GM19395 (cell line): ENCODE measurements at regions not wholly inside any gene's neighbourhood (a gene's known extent, or its start where the extent isn't known, plus 50 kb on each side); places are given as distances from the start of the nearest gene placed in this dataset.

Experiments
- ATAC-seq: cut with Tn5 transposase; IDR thresholded peaks from one replicate; pipeline ENCODE4 v1.9.1; 2021; ENCODE audit warnings: mild to moderate bottlenecking, moderate library complexity; ENCODE audit not compliant: unreplicated experiment

DNA sequence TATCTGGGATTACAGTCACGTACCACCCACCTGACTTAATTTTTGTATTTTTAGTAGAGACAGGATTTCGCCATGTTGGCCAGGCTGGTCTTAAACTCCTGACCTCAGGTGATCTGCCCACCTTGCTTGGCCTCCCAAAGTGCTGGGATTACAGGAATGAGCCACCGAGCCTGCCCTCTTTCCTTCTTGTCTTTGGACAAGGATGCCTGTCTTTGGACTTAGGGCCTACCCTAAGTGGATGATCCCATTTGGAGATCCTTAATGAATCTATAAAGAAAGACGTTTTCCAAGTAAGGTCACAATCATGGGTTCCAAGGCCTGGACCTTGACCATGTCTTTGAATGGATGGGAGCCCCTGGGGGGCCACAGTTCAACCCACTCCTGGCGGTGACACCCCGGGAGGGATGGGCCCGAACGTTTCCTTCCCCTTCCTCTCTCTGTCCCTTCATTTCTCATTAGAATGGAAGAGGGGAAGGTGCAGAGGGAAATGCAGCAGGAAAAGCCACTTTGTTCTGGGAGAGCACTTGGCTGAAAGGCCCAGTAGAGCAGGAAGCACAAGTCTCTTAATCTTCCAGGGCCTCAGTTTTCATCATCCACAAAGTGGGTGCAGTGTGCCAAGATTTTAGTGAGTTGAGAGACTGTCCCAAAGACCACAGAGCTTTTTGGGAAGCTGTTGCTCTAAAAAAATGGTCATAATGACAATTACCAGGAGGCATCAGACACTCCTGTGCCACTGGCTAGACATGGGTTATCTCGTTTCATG lies 353.3 kb downstream of the SEC14L1 start:
- no peak for ATAC-seq

DNA sequence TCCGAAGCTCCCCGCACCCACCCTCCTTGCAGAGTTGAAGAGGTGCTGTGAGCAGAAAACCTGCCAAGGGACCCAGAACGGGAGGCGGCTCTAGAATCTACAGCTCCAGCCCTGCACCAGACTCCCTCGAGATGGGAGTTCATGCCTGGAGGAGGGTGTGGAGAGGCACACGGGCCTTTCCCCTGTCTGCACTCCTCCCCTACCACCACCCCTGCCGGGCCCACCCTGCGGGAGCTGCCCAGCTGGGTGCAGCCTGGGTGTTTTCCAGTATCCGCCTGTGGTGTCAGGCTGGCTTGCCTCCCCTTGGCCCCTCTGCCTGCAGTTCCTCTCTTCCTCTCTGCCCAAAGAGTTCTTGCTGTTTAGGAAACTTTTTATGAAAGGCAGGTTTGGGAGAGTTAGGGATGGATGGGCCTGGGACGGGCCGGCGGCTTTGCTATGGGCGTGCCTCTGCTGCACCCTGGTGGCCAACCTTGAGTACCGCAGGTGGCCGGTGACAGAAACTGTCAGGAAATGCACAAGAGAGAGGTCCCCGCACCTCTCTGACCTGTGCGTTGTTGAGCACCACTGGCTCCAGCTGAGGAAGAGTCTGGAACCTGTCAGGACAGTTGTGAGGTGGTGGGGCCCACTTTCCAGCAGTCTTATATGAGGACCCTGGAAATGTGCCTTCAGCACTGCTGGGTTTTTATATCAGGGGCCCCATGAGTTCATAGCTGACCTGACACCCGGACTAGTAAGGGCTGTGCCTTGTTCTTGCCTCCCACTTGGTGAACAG lies 354.1 kb downstream of the SEC14L1 start:
- no peak for ATAC-seq

GRCh38 chr17:77495575-77495974 lies 354.8 kb downstream of the SEC14L1 start:
- ATAC-seq: no peak

- ATAC-seq: no peak
Observed at GRCh38 chr17:77496401-77496801, 355.6 kb downstream of the SEC14L1 start.

- ATAC-seq: no peak
Observed at GRCh38 chr17:77496831-77497577, 356.2 kb downstream of the SEC14L1 start.

GRCh38 chr17:77497578-77497934 lies 356.8 kb downstream of the SEC14L1 start:
- ATAC-seq: no peak

DNA sequence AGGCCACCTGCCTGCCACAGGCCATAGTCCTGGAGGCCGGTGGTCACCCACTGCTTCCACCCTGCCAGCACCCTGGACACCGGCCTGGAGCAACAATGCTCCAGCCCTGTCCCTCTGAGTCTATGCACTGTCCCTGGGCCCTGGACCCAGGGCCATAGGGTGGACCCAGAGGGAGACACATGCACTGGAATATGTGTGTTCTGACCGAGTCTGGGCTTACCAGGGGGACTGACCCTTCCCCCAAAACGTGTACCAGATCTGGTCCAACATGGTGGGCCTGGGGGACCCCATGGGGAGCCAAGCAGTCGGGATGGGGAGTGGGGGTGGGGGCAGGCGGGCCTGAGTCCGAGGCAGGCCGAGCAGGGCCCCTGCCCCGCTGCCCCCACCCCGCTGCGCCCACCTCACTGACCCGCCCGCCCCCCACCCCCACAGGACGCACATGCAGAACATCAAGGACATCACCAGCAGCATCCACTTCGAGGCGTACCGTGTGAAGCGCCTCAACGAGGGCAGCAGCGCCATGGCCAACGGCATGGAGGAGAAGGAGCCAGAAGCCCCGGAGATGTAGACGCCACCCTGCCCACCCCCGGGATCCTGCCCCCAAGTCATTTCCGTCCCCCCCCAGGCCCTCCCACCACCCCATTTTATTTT lies 357.4 kb downstream of the SEC14L1 start:
- ATAC-seq: no peak

GRCh38 chr17:77498791-77499698 lies 358.3 kb downstream of the SEC14L1 start:
- no peak for ATAC-seq

DNA sequence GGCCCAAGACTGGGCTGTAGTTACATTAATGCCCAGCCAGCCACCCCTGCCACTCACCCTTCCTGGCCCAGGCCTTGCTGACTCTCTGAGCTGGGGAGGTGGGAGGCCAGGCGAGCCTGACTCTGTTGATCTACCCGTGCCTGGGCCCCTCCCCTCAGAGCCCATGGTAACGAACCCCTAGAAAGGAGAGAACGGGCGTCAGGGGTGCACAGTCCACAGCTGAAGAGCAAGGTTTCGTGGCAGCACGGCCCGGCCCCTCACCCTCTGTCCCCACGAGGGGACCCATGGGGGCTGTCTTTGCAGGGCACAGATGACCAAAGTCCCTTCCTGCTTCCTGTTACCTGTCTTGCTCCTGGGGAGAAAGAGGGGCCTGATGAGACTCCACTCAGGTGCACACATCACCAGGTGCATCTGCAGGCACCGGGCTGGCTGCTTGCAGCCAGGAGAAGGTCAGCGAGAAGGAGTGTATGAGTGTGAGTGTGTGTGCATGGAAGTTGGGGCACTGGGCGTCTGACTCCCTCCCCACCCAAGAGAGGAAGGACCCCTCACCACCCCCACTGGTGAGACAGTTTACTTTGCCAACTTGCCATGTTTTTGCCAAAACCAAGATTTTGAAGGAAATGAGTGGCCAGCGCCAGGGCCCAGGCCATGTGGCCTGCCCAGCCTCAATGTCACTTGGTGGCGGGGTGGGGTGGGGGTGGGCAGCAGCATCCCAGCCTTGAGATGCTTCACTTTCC lies 359.1 kb downstream of the SEC14L1 start:
- no peak for ATAC-seq

DNA sequence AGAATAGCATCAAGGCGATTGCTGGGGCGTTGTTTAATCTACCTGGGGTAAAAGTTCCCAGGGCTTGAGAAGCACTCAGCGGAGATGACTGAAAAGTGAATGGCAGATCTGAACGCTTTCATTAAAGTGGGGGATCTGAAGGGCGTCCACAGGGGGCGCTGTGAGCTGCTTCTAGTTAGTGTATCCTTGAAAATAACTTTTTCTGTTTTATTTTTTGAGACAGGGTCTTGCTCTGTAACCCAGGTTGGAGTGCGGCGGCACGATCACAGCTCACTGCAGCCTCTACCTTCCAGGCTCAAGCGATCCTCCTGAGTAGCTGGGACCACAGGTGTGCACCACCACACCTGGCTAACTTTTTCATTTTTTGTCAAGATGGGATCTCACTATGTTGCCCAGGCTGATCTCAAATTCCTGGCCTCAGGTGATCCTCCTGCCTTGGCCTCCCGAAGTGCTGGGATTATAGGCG lies 360.4 kb downstream of the SEC14L1 start:
- ATAC-seq: no peak

GRCh38 chr17:77501751-77502625 lies 361.2 kb downstream of the SEC14L1 start:
- ATAC-seq: no peak

- ATAC-seq: no peak
Observed at GRCh38 chr17:77502626-77503292, 362.0 kb downstream of the SEC14L1 start.

- ATAC-seq: no peak
Observed at GRCh38 chr17:77503293-77503655, 362.5 kb downstream of the SEC14L1 start.

DNA sequence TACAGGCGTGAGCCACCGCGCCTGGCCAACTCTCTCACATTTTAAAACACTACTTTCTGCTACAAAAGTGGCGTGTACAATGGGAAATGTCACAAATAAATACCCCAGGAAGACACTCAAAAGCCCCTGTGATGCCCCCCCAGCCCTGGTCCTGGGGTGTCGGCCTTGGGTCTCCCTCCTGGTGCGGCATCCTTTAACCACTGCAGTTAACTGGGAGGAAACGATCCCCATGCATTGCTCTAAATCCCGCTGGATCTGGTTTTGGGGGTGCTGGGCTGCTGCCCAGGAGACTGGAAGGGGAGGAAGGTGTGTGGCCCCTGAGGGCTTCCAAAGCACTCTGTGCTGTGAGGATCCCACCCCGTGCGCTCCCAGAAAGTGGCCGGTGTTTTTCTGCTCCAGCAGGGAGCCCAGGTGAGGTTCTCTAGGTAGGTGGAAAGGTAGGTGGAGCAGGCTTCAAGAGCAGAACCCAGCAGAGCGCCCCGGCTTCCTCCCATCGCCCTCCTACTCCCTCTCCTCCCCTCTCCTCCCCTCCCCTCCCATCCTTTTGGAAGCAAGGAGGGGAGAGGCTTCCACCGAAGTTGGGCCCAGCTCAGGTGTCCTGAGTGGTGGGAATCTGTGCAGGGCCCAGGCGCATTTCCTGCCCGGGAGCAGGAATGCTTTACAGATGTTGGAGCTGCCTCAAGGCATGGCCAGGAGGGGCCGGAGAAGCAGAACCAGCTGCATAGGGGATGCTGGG lies 363.3 kb downstream of the SEC14L1 start:
- no peak for ATAC-seq

GRCh38 chr17:77504652-77505155 lies 363.9 kb downstream of the SEC14L1 start:
- no peak for ATAC-seq

- ATAC-seq: no peak
Observed at GRCh38 chr17:77505181-77505639, 364.4 kb downstream of the SEC14L1 start.
